ENCODE measurements at regions not wholly inside any gene's neighbourhood (a gene's known extent, or its start where the extent isn't known, plus 50 kb on each side); places are given as distances from the start of the nearest gene placed in this dataset.

DNA sequence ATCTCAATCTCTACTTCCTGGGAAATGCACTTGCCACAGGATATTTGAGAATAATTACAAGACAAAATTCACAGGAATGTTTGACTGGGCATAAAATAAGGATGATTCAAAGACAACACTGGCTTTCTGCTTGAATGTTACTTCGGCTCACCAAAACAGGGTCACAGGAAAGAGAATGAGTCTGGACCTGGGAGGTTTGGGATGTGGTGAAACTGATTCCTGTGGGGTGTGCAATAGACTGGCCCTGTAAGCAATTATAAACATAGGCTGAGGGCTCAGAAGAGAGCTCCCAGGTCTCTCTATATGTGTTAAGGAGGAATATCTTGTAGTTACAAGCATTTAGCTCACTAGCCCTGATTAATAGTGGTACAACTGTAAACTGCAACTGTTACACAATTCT is 613.9 kb upstream of the CELF2 start:
- no peak for DNase-seq (ENCODE audit: low read depth, low spot score)
- intact Hi-C loops (cut with micrococcal nuclease) (no loop called here), dilution Hi-C loops (cut with MboI; ENCODE audit: extremely low pct_ligation_motif_present, low sequenced_read_pairs) (no loop called here)
- TF ChIP-seq JUN (IDR thresholded peaks at IDR 0.05; ENCODE audit: borderline replicate concordance, insufficient read depth, insufficient read length, low read depth) (no peak), GATA2 (IDR thresholded peaks at IDR 0.05; ENCODE audit: insufficient read depth, insufficient read length, low read depth, low read length) (no peak), POLR2A (IDR thresholded peaks at IDR 0.05; ENCODE audit: low read depth, low read length) (no peak), EZH2 (IDR thresholded peaks at IDR 0.05; ENCODE audit: borderline replicate concordance, low read depth, low read length, severe bottlenecking) (no peak), MYC (IDR thresholded peaks at IDR 0.05; ENCODE audit: low read depth, low read length) (no peak), POLR2AphosphoS5 (IDR thresholded peaks at IDR 0.05; ENCODE audit: insufficient read depth, low read depth, low read length) (no peak), MAX (IDR thresholded peaks at IDR 0.05; ENCODE audit: insufficient read depth, insufficient read length) (no peak), FOS (IDR thresholded peaks at IDR 0.05; ENCODE audit: borderline replicate concordance, insufficient read depth, low read length) (no peak)
- TF ChIP-seq, protein P1, sequence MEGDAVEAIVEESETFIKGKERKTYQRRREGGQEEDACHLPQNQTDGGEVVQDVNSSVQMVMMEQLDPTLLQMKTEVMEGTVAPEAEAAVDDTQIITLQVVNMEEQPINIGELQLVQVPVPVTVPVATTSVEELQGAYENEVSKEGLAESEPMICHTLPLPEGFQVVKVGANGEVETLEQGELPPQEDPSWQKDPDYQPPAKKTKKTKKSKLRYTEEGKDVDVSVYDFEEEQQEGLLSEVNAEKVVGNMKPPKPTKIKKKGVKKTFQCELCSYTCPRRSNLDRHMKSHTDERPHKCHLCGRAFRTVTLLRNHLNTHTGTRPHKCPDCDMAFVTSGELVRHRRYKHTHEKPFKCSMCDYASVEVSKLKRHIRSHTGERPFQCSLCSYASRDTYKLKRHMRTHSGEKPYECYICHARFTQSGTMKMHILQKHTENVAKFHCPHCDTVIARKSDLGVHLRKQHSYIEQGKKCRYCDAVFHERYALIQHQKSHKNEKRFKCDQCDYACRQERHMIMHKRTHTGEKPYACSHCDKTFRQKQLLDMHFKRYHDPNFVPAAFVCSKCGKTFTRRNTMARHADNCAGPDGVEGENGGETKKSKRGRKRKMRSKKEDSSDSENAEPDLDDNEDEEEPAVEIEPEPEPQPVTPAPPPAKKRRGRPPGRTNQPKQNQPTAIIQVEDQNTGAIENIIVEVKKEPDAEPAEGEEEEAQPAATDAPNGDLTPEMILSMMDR (IDR thresholded peaks at IDR 0.05; ENCODE audit: extremely low read depth in 1 of 2, insufficient read depth in 1 of 2, low read depth in 1 of 2, low read length in 2 of 2) = no peak
- Histone ChIP-seq H3K4me1 (ENCODE audit: control insufficient read depth, extremely low read depth, insufficient read depth, low read length) (no peaks in the 10 kb centered on the region), H3K4me2 (ENCODE audit: insufficient read depth, low read length) (no peak overlapping the region), H3K9me1 (replicated peaks; ENCODE audit: control insufficient read depth, extremely low read depth, insufficient read depth, low read length) (no peaks in the 10 kb centered on the region), H4K20me1 (replicated peaks; ENCODE audit: control insufficient read depth, extremely low read depth, insufficient read depth, low read length) (no peaks in the 10 kb centered on the region), H3K79me2 (ENCODE audit: control insufficient read depth, insufficient read depth, low read length) (no peaks in the 10 kb centered on the region), H3K9ac (replicated peaks; ENCODE audit: extremely low read depth, insufficient read depth, low read length) (no peak overlapping the region), H2AFZ (ENCODE audit: low read depth, low read length) (no peak overlapping the region), H3K27me3 (ENCODE audit: control insufficient read depth in 2 of 2, insufficient read depth in 2 of 2, low read length in 2 of 2) (no peaks in the 10 kb centered on the region), H3K36me3 (ENCODE audit: control insufficient read depth in 2 of 2, extremely low read depth in 1 of 2, insufficient read depth in 2 of 2, low read length in 2 of 2) (no peaks in the 10 kb centered on the region), H3K4me3 (replicated peaks in 1 of 3; ENCODE audit: insufficient read depth in 1 of 3, low read depth in 1 of 3, low read length in 3 of 3) (no peak overlapping the region), H3K27ac (ENCODE audit: insufficient read depth, low read depth, low read length) (no peak overlapping the region), H3K9me3 (replicated peaks; ENCODE audit: control insufficient read depth, insufficient read depth, low read length) (peaks cover 4% of the 10 kb centered on the region)
- BruUV-seq (replicated peaks) = no TSS peak
- POLR2A ChIA-PET = no interaction called here
- CTCF ChIA-PET = no interaction called here
- FAIRE-seq = no peak

All from endothelial cell of umbilical vein (primary cell).